ENCODE measurements at regions not wholly inside any gene's neighbourhood (a gene's known extent, or its start where the extent isn't known, plus 50 kb on each side); places are given as distances from the start of the nearest gene placed in this dataset.
A peak's percentile ranks its signal among the peaks of the same experiment; 100 is the strongest.

DNA sequence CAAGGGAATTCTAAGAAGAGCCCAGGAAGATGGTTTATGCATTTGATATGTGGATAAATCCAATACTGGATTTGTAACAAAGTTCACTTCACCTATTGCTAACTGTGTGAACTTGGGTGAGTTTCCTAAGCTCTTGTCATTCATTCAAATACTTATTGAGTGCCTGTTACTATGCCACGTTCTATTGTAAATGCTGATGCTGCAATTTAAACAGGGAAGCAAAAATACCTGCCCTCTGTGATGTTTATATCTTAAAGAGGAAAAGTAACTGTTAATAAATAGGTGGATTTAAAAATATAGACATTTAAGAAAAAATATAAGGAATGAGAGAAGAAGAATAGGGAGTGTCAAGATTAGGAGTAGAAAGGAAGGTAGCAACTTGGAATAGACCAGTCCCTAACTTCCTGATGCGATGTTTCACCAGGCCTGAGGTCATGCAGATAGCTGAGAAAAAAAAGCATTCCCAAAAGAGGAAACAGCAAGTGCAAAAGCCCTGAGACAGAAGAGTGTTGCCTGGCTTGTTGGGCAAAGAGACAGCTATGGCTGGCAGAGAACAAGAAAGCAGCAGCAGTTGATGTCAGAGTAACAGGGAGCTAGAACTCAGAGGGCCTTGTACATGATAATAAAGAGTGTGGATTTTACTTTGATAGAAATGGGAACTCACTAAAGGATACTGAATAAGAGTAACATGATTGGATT, 54.3 kb upstream of the TCF21 start:
- no peaks in the 10 kb centered on the region for H3K36me3 ChIP-seq (ENCODE audit: control insufficient read depth, insufficient read depth, low read length)
- ChIA-PET POLR2A (no interaction called here), CTCF (ENCODE audit: low intra/inter-chr PET ratio) (no interaction called here)
- H4K20me1 ChIP-seq (replicated peaks; ENCODE audit: control insufficient read depth, insufficient read depth, low read length), result no peaks in the 10 kb centered on the region
- peaks cover 0 to 5% of the 10 kb centered on the region in 2 experiments; a peak in 2 of 5 replicates for H3K4me1 ChIP-seq (replicated peaks in 1 of 2; ENCODE audit: control insufficient read depth in 2 of 2, insufficient read depth in 2 of 2, low read length in 2 of 2)
- ATAC-seq (no peak), DNase-seq (ENCODE audit: extremely low read depth in 1 of 4, low spot score in 3 of 4) (no peak), FAIRE-seq (no peak)
- H3K27ac ChIP-seq (ENCODE audit: extremely low read depth, low read depth, low read length), result no peak overlapping the region
- no peaks in the 10 kb centered on the region for H3K79me2 ChIP-seq (ENCODE audit: control insufficient read depth, insufficient read depth, low read length)
- no peak for TF ChIP-seq NCOA4 (IDR thresholded peaks at IDR 0.05; ENCODE audit: partially characterized antibody)
- peak; percentile 53; the same call in 1 of the 2 replicates for TF ChIP-seq C11orf30 (IDR thresholded peaks at IDR 0.05; ENCODE audit: low read depth)
- TF ChIP-seq MAFG (tag; conservative IDR thresholded peaks at IDR 0.05), result peak; percentile 60
- peak; percentile 72 for TF ChIP-seq MAFF (IDR thresholded peaks at IDR 0.05; ENCODE audit: low read length)
- no peak for TF ChIP-seq RFX1 (IDR thresholded peaks at IDR 0.05)
- TF ChIP-seq MAFK (IDR thresholded peaks at IDR 0.05; ENCODE audit: low read length), result peak; percentile 57; the same call in 1 of the 2 replicates
- no peak for TF ChIP-seq ZNF644 (tag; IDR thresholded peaks at IDR 0.05; ENCODE audit: low read depth)
- TF ChIP-seq ZNF316 (IDR thresholded peaks at IDR 0.05), result peak; percentile 74
- no peak for TF ChIP-seq TAL1 (IDR thresholded peaks at IDR 0.05)
- TF ChIP-seq ZNF780A (CRISPR knock-in tag; IDR thresholded peaks at IDR 0.05), result no peak
- no peaks in the 10 kb centered on the region for H3K9me3 ChIP-seq (replicated peaks; ENCODE audit: control insufficient read depth, insufficient read depth, low read depth, low read length)
- in situ Hi-C loops (cut with MboI) (no loop called here), intact Hi-C loops (cut with micrococcal nuclease) (loop anchor here (5.0 kb wide), 1 partner anchor 263 kb away; no protein-coding TSS in a partner anchor)
- H3K9me1 ChIP-seq (ENCODE audit: control insufficient read depth, insufficient read depth, low read length), result no peaks in the 10 kb centered on the region
- no peak overlapping the region for H3K4me3 ChIP-seq
- BruUV-seq (replicated peaks), result no TSS peak
- no peak overlapping the region for H2AFZ ChIP-seq (ENCODE audit: low read depth, low read length)
- H3K27me3 ChIP-seq (ENCODE audit: control insufficient read depth in 2 of 2, insufficient read depth in 2 of 2, low read length in 2 of 2), result no peaks in the 10 kb centered on the region; a peak in 2 of 5 replicates
- H3K9ac ChIP-seq (ENCODE audit: insufficient read depth in 1 of 2, low read depth in 2 of 2, low read length in 2 of 2), result no peak overlapping the region
- no peak overlapping the region for H3K4me2 ChIP-seq (ENCODE audit: insufficient read depth, low read length)
- WGBS (ENCODE audit: insufficient coverage, low coverage, missing lambda C conversion rate), result 0% methylated on average over 2 of the region's 2 CpGs

All from K562 (cell line).